ENCODE measurements at regions not wholly inside any gene's neighbourhood (a gene's known extent, or its start where the extent isn't known, plus 50 kb on each side); places are given as distances from the start of the nearest gene placed in this dataset.
A peak's percentile ranks its signal among the peaks of the same experiment; 100 is the strongest.

GRCh38 chr17:55635253-55635914 is 87.3 kb downstream of the TMEM100 start:
- no peaks in the 10 kb centered on the region for H3K27me3 ChIP-seq (ENCODE audit: low read depth)
- H3K4me1 ChIP-seq = peaks cover 18% of the 10 kb centered on the region
- TF ChIP-seq, protein P1, sequence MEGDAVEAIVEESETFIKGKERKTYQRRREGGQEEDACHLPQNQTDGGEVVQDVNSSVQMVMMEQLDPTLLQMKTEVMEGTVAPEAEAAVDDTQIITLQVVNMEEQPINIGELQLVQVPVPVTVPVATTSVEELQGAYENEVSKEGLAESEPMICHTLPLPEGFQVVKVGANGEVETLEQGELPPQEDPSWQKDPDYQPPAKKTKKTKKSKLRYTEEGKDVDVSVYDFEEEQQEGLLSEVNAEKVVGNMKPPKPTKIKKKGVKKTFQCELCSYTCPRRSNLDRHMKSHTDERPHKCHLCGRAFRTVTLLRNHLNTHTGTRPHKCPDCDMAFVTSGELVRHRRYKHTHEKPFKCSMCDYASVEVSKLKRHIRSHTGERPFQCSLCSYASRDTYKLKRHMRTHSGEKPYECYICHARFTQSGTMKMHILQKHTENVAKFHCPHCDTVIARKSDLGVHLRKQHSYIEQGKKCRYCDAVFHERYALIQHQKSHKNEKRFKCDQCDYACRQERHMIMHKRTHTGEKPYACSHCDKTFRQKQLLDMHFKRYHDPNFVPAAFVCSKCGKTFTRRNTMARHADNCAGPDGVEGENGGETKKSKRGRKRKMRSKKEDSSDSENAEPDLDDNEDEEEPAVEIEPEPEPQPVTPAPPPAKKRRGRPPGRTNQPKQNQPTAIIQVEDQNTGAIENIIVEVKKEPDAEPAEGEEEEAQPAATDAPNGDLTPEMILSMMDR (IDR thresholded peaks at IDR 0.05) = no peak
- peak overlapping the region; percentile 62 for H3K27ac ChIP-seq
- intact Hi-C loops (cut with DNase I) = no loop called here
- no peaks in the 10 kb centered on the region for H3K36me3 ChIP-seq
- no peaks in the 10 kb centered on the region for H3K9me3 ChIP-seq
- ATAC-seq (peak in 1 of 2 donors; percentile 36), DNase-seq (no peak)
- peak overlapping the region; percentile 18 for H3K4me3 ChIP-seq

DNA sequence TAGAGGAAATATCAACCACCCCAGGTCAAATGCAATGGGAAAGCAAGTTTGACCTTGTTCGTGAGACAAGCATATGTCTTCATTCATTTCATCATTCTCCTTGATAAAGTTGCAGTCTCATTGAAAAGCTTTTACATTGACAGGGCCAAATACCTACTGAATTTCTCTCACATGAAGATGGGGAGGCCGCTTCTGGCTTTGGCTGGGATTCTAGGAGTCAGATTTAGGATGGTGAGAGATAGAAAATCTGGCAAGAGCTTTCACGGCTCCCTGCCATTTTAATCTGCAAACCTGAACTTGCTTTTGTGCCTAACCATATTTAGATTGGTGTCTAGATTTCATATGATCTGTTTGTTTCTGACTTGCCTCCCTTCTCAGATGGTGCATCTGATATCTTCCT is 88.0 kb downstream of the TMEM100 start:
- Histone ChIP-seq H3K27me3 (ENCODE audit: low read depth) (no peaks in the 10 kb centered on the region), H3K9me3 (no peaks in the 10 kb centered on the region), H3K27ac (peak overlapping the region; percentile 62), H3K4me3 (no peak overlapping the region), H3K4me1 (peaks cover 18% of the 10 kb centered on the region), H3K36me3 (no peaks in the 10 kb centered on the region)
- DNase-seq (no peak), ATAC-seq (no peak)
- intact Hi-C loops (cut with DNase I) = no loop called here
- TF ChIP-seq, protein P1 (IDR thresholded peaks at IDR 0.05) = no peak

DNA sequence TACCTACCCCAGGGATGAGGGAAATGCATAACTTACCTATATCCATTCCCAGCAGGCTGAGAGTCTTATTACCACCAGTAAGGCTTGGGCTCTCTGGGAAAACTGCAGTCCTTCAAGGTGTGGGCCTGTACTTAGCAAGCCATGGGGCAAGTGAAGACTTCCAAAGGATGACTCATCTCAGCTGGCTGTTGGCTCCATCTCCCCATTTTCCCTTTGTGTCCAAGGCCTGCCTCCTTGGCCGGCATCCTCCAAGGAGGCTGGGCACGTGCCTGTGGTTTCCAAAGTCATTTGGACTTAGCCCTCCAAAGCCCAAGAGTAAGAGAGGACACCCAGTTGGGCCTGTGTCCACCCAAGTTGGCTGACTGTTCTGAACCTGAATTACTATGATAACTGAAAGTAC is 89.8 kb downstream of the TMEM100 start:
- Histone ChIP-seq H3K27me3 (ENCODE audit: low read depth) (no peaks in the 10 kb centered on the region), H3K27ac (no peak overlapping the region), H3K36me3 (no peaks in the 10 kb centered on the region), H3K4me1 (peaks cover 18% of the 10 kb centered on the region), H3K4me3 (no peak overlapping the region), H3K9me3 (no peaks in the 10 kb centered on the region)
- DNase-seq (no peak), ATAC-seq (no peak)
- TF ChIP-seq, protein P1 (IDR thresholded peaks at IDR 0.05) = no peak
- intact Hi-C loops (cut with DNase I) = no loop called here

- no peak overlapping the region for H3K4me3 ChIP-seq
- H3K36me3 ChIP-seq = no peaks in the 10 kb centered on the region
- no peak for ATAC-seq
- H3K9me3 ChIP-seq = no peaks in the 10 kb centered on the region
- no peak overlapping the region for H3K27ac ChIP-seq
- TF ChIP-seq, protein P1 (IDR thresholded peaks at IDR 0.05) = no peak
- no peaks in the 10 kb centered on the region for H3K27me3 ChIP-seq (ENCODE audit: low read depth)
- peaks cover 18% of the 10 kb centered on the region for H3K4me1 ChIP-seq
- intact Hi-C loops (cut with DNase I) = no loop called here
- DNase-seq = no peak
These were observed 90.4 kb downstream of the TMEM100 start for GRCh38 chr17:55632236-55632635.

DNA sequence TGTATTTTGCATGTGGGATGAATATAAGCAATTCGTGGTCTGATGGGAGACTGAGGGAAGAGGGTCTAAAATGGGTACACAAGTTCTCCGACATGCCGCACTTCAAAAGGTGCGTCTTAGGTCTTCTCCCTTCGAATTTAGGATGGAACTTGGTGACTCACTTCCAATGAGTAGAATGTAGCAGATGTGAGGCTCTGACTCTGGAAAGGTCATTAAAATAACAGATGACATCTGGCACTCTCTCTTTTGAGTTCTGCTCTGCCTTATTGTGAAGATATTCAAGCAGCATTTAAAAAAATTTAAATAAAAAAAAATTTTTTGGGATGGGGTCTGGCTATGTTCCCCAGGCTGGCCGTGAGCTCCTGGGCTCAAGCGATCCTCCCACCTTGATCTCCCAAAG is 92.7 kb downstream of the TMEM100 start:
- no peaks in the 10 kb centered on the region for H3K9me3 ChIP-seq
- ATAC-seq (no peak), DNase-seq (no peak)
- H3K27me3 ChIP-seq (ENCODE audit: low read depth) = no peaks in the 10 kb centered on the region
- H3K4me3 ChIP-seq = no peak overlapping the region
- TF ChIP-seq, protein P1 (IDR thresholded peaks at IDR 0.05) = no peak
- H3K27ac ChIP-seq = no peak overlapping the region
- H3K36me3 ChIP-seq = no peaks in the 10 kb centered on the region
- intact Hi-C loops (cut with DNase I) = no loop called here
- peaks cover 15% of the 10 kb centered on the region for H3K4me1 ChIP-seq

Data from lower lobe of right lung (tissue), 2 donors.